ENCODE measurements at regions not wholly inside any gene's neighbourhood (a gene's known extent, or its start where the extent isn't known, plus 50 kb on each side); places are given as distances from the start of the nearest gene placed in this dataset.
"Not testable (repeated sequence)": the region's sequence is repeated elsewhere in the genome, so short reads cannot be mapped to it uniquely, and the experiment has no call there.

DNA sequence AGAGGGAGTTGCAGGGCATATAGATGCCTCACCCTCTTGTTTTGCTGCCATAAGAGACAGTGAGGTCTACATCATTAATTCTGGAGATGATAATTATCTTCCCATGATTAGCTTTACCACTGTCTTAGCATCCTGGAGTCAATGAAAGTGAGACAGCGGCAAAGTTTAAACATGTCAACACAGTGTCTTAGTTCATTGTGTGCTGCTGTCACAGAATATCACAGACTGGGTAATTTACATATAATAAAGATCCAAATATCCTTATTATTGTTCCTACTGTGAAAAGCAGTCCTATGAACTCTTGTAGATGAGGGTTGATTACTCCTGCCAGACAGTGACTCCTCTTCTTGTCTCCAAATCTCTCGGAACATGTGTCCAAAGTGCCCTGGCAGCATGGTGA lies 658.6 kb upstream of the ADGRB3 start:
- no peak for ATAC-seq
- no peak for DNase-seq (ENCODE audit: missing footprints)
- intact Hi-C loops (cut with DNase I) = no loop called here

DNA sequence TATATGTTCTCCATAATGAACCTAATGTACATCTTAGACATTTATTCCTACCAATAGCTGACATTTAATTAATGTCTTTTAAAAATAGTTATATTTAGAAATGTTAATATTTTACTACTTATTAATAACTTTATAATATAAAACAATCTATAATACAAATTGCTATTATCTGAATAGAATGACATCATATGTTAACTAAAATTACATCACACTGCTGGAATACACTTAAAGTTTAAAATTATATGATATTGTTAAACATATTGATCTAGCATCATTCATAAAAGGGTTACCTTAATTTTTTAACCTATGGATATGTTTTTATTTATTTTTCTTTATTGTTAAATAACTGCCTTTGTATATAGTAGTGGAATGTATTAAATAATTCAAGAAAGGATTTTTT lies 660.2 kb upstream of the ADGRB3 start:
- no peak for ATAC-seq

DNA sequence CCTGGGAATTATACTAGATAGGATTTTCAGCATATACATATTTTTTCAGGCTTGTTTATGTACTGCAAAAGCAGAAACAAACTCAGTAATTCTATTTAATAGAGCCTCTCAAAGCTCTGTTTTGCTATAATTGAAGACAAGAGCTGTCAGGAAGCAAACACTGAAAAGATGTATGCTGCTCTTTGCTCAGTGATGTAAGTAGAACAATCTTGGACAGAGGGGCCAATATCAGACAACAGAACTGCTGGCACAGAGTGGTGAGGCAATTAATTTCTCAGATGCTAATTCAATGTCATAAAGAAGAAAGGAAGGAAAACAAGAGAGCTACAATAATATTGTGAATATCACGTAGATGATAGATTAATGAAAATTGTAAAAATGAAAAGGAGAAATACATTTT lies 663.3 kb upstream of the ADGRB3 start:
- DNase-seq (ENCODE audit: missing footprints) = no peak
- intact Hi-C loops (cut with DNase I) = no loop called here
- no peak for ATAC-seq

More for the DNA sequence above, 660.2 kb upstream of the ADGRB3 start:
- intact Hi-C loops (cut with DNase I) = no loop called here
- DNase-seq (ENCODE audit: missing footprints) = no peak

DNA sequence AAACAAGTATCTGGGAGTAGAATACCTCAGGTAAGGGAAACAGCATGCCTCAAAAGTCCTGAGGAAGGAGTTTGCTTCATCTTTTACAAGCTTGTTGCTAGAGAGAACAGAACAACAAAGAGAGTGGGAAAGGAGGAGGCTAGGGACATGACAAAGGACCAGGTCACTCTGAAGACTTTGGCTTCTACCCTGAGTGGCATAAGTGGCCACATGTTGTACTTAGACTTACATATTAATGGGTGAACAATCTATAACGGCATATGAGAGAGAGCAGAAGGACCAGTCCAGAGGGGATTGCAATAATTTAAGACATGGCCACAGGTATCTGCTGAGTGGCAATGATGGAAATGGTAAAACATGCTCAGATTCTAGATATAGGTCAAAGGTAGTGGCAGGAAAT lies 668.3 kb upstream of the ADGRB3 start:
- DNase-seq (ENCODE audit: missing footprints) (no peak), ATAC-seq (no peak)
- intact Hi-C loops (cut with DNase I) = no loop called here

DNA sequence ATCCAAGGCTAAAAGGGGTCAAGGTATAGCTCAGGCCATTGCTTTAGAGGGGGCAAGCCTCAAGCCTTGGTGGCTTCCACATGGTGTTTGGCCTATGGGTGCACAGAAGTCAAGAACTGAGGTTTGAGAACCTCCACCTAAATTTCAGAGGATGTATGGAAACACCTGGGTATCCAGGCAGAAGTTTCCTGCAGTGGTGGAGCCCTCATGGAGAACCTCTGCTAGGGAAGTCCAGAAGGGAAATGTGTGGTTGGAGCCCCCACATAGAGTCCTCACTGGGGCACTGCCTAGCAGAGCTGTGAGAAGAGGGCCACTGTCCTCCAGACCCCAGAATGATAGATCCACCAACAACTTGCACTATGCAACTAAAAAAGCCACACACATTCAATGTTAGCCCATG lies 678.7 kb upstream of the ADGRB3 start:
- no peak for DNase-seq (ENCODE audit: missing footprints)
- no peak for ATAC-seq
- intact Hi-C loops (cut with DNase I) = no loop called here

DNA sequence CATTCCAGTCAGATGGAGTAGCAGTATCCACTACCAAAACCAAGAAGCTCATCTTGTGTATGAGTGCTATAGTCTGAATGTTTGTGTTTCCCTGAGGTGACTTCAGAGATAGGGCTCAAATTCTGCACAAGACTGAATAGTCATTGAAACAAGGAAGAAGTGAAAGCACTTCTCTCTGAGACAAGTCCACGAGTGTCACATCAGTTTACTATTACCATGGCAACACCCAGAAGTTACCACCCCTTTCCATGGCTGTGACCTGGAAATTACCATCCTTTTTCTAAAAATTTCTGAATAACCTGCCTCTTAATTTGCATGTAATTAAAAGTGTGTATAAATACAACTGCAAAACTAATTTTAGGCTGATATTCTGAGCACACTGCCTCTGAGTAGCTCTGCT lies 682.1 kb upstream of the ADGRB3 start:
- no peak for DNase-seq (ENCODE audit: missing footprints)
- no peak for ATAC-seq
- intact Hi-C loops (cut with DNase I) = no loop called here

DNA sequence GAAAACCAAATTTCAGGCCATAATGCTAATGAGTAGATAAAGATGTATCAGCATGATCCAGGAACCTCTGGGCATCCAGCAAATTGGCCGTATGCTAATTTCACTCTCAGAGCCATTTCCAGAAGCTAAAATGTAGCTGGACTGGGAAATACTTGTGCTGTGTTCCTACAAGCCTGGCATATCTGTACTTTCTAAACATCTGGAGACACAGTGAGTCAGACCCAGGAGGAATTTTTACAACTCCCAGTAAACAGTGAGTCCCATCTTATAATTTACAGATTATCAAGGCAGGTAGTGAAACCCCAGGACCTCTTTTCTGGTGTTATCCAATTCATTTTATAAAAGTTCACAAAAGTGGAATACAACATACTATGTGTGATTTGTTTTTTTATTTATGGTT lies 683.0 kb upstream of the ADGRB3 start:
- intact Hi-C loops (cut with DNase I) = no loop called here
- DNase-seq (ENCODE audit: missing footprints) = no peak
- ATAC-seq = no peak

DNA sequence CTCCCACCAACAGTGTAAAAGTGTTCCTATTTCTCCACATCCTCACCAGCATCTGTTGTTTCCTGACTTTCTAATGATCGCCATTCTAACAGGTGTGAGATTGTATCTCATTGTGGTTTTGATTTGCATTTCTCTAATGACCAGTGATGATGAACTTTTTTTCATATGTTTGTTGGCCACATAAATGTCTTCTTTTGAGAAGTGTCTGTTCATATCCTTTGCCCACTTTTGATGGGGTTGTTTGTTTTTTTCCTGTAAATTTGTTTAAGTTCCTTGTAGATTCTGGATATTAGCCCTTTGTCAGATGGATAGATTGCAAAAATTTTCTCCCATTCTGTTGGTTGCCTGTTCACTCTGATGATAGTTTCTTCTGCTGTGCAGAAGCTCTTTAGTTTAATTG lies 687.3 kb upstream of the ADGRB3 start:
- DNase-seq (ENCODE audit: missing footprints); ATAC-seq; intact Hi-C loops (cut with DNase I): not testable (repeated sequence)

DNA sequence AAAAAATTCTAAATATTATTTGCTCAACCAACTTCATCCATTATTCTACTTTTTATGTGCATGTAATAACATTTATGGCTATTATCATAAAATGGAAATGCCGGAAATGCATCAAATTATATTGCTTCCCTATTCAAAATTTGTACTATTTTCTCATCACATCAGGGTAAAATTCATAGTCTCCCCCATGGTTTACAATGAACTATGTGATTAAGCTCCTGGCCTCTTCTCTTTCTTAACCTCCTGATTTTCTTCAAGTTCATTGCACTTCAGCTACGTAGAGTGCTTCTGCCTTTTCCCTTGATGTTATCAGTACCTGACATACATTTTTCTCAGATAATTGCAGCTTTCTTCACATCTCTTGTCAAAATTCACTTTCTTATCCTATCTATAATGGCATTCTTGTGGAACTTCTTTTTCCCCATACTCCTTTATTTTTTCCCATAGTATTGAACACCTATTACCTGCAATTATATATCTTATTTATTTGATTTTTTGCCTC lies 699.1 kb upstream of the ADGRB3 start:
- ATAC-seq (no peak), DNase-seq (ENCODE audit: missing footprints) (no peak)
- intact Hi-C loops (cut with DNase I) = no loop called here

DNA sequence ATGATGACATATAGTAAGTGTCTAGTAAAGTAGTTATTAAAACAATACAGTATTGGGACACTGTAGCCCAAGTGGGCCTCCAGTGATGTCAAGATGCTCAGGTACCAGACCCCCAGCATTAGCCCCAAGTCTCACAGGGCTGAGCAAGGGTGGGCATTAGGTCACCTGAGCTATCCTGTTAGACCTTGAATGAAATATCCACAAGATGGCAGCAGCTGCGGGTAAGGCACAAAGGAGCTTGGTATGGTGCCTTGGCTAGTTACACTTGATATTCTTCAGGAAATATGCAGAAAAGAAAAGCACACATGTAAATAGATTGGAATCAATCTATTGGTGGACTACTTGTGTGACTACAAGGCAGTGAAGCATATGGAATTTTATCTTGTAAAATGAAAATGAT lies 701.8 kb upstream of the ADGRB3 start:
- no peak for DNase-seq (ENCODE audit: missing footprints)
- intact Hi-C loops (cut with DNase I) = no loop called here
- ATAC-seq = no peak

DNA sequence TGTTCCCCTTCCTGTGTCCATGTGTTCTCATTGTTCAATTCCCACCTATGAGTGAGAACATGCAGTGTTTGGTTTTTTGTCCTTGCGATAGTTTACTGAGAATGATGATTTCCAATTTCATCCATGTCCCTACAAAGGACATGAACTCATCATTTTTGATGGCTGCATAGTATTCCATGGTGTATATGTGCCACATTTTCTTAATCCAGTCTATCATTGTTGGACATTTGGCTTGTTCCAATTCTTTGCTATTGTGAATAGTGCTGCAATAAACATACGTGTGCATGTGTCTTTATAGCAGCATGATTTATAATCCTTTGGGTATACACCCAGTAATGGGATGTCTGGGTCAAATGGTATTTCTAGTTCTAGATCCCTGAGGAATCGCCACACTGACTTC lies 712.5 kb upstream of the ADGRB3 start:
- DNase-seq (ENCODE audit: missing footprints); ATAC-seq; intact Hi-C loops (cut with DNase I): not testable (repeated sequence)

DNA sequence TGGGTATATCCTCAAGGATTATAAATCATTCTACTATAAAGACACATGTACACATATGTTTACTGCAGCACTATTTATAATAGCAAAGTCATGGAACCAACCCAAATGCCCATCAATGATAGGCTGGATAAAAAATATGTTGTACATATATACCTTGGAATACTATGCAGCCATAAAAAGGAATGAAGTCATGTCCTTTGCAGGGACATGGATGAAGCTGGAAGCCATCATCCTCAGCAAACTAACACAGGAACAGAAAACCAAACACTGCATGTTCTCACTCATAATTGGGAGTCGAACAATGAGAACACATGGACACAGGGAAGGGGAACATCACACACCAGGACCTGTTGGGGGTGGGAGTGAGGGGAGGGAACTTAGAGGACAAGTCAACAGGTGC lies 715.0 kb upstream of the ADGRB3 start:
- intact Hi-C loops (cut with DNase I); DNase-seq (ENCODE audit: missing footprints); ATAC-seq: not testable (repeated sequence)

DNA sequence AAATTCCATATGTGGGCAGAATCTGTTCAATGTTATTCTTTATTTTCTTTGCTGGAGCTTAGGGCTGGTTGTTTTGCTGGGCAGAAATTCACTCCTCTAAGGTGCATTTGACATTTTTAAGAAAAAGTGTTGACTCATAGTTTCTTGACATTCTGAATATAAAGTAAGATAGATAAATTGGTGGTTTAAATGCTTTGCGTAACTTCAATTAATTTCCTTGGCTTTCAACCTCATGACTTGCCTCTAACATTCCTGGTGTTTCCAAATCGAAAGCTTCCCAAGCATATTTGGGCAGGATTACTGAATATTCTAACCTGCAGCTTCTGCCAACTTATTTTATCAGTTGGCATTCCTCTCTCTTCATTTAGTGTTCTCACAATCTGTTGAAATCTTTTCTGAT lies 718.7 kb upstream of the ADGRB3 start:
- no peak for ATAC-seq
- no peak for DNase-seq (ENCODE audit: missing footprints)
- intact Hi-C loops (cut with DNase I) = no loop called here

DNA sequence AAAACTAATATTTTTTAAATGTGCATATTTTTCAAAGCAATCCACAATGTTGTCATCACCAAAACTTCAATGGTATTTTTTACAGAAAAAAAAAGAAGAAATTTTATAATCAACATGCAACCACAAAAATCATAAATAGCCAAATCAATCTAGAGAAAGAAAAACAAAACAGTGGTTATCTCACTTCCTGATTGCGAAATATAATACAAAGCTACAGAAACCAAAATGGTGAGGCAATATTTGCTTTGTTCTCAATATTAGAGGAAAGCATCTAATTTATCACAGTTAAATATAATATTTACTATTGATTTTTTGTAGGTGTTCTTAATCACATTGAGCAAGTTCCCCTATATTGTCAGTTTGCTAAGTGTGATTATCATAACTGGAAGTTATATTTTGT lies 720.7 kb upstream of the ADGRB3 start:
- intact Hi-C loops (cut with DNase I) = no loop called here
- no peak for ATAC-seq

DNA sequence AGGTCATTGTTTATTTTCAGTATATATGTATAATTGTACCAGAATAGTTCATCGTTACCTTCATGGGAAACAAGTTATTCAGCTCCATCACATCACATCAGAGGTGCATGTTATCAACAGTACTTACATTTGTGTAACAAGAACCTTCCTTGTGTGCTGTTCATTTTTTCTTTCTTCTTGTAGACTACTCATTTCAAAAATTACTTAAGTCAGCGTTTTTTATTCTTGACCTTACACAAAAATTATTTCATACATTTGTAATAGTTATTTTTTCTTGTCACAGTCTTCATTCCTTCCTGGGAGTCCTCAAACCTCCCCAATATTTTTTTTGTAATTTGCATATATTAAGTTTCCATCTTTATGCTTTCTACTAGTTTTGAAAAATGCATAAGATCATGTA lies 725.7 kb upstream of the ADGRB3 start:
- ATAC-seq = no peak
- intact Hi-C loops (cut with DNase I) = no loop called here
- no peak for DNase-seq (ENCODE audit: missing footprints)

More for the DNA sequence above, 720.7 kb upstream of the ADGRB3 start:
- no peak for DNase-seq (ENCODE audit: missing footprints)

DNA sequence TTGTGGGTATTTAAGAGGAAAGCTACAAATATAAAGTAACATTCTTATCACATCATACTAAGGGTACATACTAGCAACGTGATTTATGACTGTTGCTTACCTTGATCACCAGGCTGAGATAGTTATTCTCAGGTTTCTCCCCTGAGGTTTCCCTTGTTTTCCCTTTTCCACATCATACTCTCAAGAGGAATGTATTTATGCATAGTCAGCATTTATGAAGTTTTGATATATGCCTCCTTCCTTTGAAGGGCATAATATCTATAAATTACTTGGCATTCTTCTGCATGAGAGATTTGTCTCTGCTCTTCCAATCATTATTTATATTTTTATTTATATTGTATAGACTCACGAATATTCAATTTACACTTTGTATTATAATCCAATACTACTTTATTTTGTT lies 726.7 kb upstream of the ADGRB3 start:
- intact Hi-C loops (cut with DNase I) = no loop called here

DNA sequence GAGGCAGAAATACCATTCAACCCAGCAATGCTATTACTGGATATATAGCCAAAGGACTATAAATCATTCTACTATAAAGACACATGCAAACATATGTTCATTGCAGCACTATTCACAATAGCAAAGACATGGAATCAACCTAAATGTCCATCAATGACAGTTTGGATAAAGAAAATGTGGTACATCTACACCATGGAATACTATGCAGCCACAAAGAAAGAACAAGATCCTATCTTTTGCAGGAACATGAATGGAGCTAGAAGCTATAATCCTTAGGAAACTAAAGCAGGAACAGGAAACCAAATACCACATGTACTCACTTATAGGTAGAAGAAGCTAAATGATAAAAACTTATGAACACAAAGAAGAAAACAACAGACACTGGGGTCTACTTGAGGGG lies 730.3 kb upstream of the ADGRB3 start:
- ATAC-seq; DNase-seq (ENCODE audit: missing footprints); intact Hi-C loops (cut with DNase I): not testable (repeated sequence)

More for the DNA sequence above, 726.7 kb upstream of the ADGRB3 start:
- ATAC-seq = no peak
- DNase-seq (ENCODE audit: missing footprints) = no peak

DNA sequence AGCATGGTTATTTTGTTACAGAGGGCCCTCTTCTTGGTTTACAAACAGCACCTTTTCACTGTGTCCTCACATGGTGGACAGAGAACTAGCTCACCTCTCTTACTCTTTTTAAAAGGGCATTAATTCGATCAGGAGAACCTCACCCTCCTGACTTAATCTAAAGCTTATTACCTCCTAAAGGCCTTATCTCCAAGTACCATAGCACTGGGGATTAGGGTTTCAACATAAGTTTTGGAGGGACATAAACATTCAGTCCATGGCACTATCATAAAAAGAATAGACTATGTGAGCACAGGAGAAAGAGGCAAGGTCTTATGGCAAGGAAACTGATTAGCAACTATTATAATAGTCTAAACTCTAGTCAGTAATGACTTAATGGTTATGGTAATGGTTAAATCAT lies 736.2 kb upstream of the ADGRB3 start:
- intact Hi-C loops (cut with DNase I) = no loop called here
- DNase-seq (ENCODE audit: missing footprints) = no peak
- no peak for ATAC-seq

DNA sequence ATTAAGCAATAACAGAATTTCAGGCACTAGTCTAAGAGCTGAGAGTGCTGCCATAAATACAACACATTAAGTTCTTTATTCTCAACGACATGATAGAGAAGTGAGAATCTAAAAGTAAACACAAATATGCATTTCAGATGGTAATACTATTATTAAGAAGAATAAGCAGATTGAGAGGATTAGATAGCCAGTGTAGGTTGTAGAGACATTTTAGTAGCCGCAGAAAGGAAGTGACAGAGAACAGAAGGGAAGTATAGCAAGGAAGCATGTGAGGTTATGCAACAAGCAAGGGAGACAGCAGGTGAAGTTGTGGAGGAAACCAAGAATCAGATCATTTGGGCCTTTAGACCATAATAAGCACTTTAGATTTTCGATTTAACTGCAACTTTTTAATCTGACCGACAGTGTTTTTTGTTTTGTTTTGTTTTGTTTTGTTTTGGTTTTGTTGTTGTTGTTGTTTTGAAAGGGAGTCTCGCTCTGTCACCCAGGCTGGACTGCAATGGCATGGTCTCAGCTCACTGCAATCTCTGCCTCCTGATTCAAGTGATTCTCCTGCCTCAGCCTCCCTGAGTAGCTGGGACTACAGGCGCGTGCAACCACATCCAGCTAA lies 737.0 kb upstream of the ADGRB3 start:
- ATAC-seq (no peak), DNase-seq (ENCODE audit: missing footprints) (no peak)
- intact Hi-C loops (cut with DNase I) = no loop called here

DNA sequence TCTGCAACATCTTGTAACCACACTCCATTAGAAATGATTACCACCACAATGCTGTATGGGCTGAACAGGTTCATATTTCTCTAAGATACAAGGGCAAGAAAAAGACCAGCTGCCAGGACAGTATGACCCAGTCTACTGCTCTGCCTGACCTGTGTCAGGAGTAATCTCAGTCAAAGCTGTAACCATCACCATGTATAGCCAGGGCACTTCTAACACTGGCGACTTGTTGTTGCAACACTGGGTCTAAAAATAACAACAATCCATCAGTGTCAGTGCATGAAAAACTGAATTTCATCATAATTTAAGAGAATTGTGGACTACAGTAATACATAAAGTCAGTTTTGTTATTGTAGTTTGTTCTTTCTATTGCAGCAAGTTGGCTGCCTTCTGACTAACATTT lies 738.6 kb upstream of the ADGRB3 start:
- ATAC-seq = no peak
- no peak for DNase-seq (ENCODE audit: missing footprints)
- intact Hi-C loops (cut with DNase I) = no loop called here

DNA sequence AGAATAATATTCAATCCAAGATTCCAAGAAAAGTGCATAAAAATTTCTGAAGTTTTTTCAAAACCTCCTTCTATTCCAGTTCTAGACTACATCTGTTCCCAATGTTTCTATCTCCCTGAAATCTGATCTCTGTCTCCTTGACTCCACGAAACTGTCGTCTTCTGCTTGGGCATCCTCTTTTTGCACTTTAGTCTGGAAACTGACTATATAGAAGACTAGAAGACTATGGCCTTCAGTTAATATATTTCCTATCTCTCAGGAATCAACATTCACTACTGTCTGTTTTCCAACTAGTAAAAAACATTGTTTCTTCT lies 745.4 kb upstream of the ADGRB3 start:
- ATAC-seq (no peak), DNase-seq (ENCODE audit: missing footprints) (no peak)
- intact Hi-C loops (cut with DNase I) = no loop called here

Measured in Right ventricle myocardium inferior (tissue), 1 donor.